Panc1 (cell line): ENCODE measurements at regions not wholly inside any gene's neighbourhood (a gene's known extent, or its start where the extent isn't known, plus 50 kb on each side); places are given as distances from the start of the nearest gene placed in this dataset.

Experiments used
- ATAC-seq: fragments of 200-7000 bp; cut with Tn5 transposase; 2 replicates; pipeline ENCODE4 v1.9.1; 2020; ENCODE audit warnings: mild to moderate bottlenecking, moderate library complexity
- BruUV-seq: library from RNA; stranded (reverse); fragments of 400-500 nt; replicated peaks from 2 replicates; lab custom pipeline; 2021; lab: Mats Ljungman, UMichigan
- CTCF ChIA-PET: fragments of 300-600 bp; sonication (Branson Sonifier 250); formaldehyde crosslinking; loops from one replicate; lab custom pipeline; 2022; ENCODE audit warnings: antibody characterized with exemption; lab: Charles Lee
- POLR2A ChIA-PET: fragments of 300-600 bp; sonication (Branson Sonifier 250); formaldehyde crosslinking; loops from one replicate; lab custom pipeline; 2022; ENCODE audit warnings: antibody characterized with exemption; lab: Charles Lee
- DNase-seq: peaks from one replicate; pipeline ENCODE4 v3.0.0-alpha.2; 2010; ENCODE audit warnings: low read depth, low spot score
- H3K27ac ChIP-seq: 2 replicates; pipeline ENCODE4 v1.5.1; 2011; ENCODE audit warnings: mild to moderate bottlenecking, low read length, inconsistent platforms
- H3K27me3 ChIP-seq: fragments of 200-500 bp; sonication (Bioruptor generic); 2 replicates; pipeline ENCODE4 v1.6.0; 2014; ENCODE audit warnings: low read length, inconsistent platforms; ENCODE audit not compliant: control insufficient read depth, insufficient read depth
- H3K36me3 ChIP-seq: fragments of 200-500 bp; sonication (Bioruptor generic); 2 replicates; pipeline ENCODE4 v1.5.1; 2014; ENCODE audit warnings: inconsistent platforms, mild to moderate bottlenecking, low read length, moderate library complexity; ENCODE audit not compliant: control insufficient read depth, insufficient read depth
- H3K4me1 ChIP-seq: 2 replicates; pipeline ENCODE4 v1.5.1; 2011; ENCODE audit warnings: inconsistent platforms, mild to moderate bottlenecking, low read length, moderate library complexity; ENCODE audit not compliant: control insufficient read depth, insufficient read depth
- H3K4me3 ChIP-seq, 2 experiments: 2 replicates each; pipeline ENCODE4 v1.5.1; 2011 to 2012; ENCODE audit warnings: low read depth in 2 of 2, low read length in 2 of 2, mild to moderate bottlenecking in 2 of 2, inconsistent platforms in 1 of 2, moderate library complexity in 1 of 2
- H3K9me3 ChIP-seq: fragments of 200-500 bp; sonication (Bioruptor generic); 2 replicates; pipeline ENCODE4 v1.5.1; 2014; ENCODE audit warnings: low read depth, mild to moderate bottlenecking, inconsistent platforms, low read length, moderate library complexity; ENCODE audit not compliant: control insufficient read depth, insufficient read depth
- CTCF ChIP-seq: fragments of 450-650 bp; IDR thresholded peaks from 2 replicates; pipeline ENCODE4 v1.5.1; 2017; ENCODE audit warnings: mild to moderate bottlenecking
- POLR2AphosphoS5 ChIP-seq: IDR thresholded peaks from 2 replicates; pipeline ENCODE4 v1.6.1; 2012; ENCODE audit warnings: mild to moderate bottlenecking, low read depth, low read length, moderate library complexity
- REST ChIP-seq, 2 experiments: IDR thresholded peaks; 2 replicates each; pipeline ENCODE4 v1.6.1; 2011 to 2012; ENCODE audit warnings: low read depth in 2 of 2, control low read depth in 1 of 2, low read length in 1 of 2, mild to moderate bottlenecking in 1 of 2, moderate library complexity in 1 of 2; ENCODE audit not compliant: insufficient read depth in 1 of 2
- SIN3A ChIP-seq: IDR thresholded peaks from 2 replicates; pipeline ENCODE4 v1.6.1; 2012; ENCODE audit warnings: low read depth, mild to moderate bottlenecking, low read length, moderate library complexity, borderline replicate concordance; ENCODE audit not compliant: insufficient read depth
- TCF7L2 ChIP-seq: IDR thresholded peaks from 2 replicates; pipeline ENCODE4 v1.6.1; 2011; ENCODE audit warnings: mild to moderate bottlenecking, low read depth, low read length, inconsistent platforms
- in situ Hi-C: cut with HindIII; loops from 2 replicates; pipeline ENCODE4 v1.10.0; 2016; ENCODE audit warnings: low sequenced_read_pairs, low pct_unique_long_range_greater_than_20kb
- intact Hi-C: fragments of 100-400 bp; cut with micrococcal nuclease; formaldehyde crosslinking; loops from one replicate; pipeline ENCODE4 v1.10.0; 2022; ENCODE audit not compliant: unreplicated experiment

- no peaks in the 10 kb centered on the region for H3K36me3 ChIP-seq
- in situ Hi-C loops = no loop called here
- no TSS peak for BruUV-seq
- ChIA-PET POLR2A (no interaction called here), CTCF (no interaction called here)
- H3K27ac ChIP-seq = no peak overlapping the region
- no peak overlapping the region for H3K4me3 ChIP-seq
- TF ChIP-seq REST (IDR thresholded peaks at IDR 0.05; ENCODE audit: insufficient read depth in 1 of 2, low read depth in 2 of 2, low read length in 1 of 2) (no peak), TCF7L2 (no peak), SIN3A (no peak), CTCF (no peak), POLR2AphosphoS5 (no peak)
- no peak for ATAC-seq
- intact Hi-C loops = no loop called here
- no peaks in the 10 kb centered on the region for H3K4me1 ChIP-seq
- no peaks in the 10 kb centered on the region for H3K9me3 ChIP-seq
- peaks cover 2% of the 10 kb centered on the region; the same call in 1 of the 2 replicates for H3K27me3 ChIP-seq
- DNase-seq = no peak
These were observed 236.6 kb upstream of the CCDC196 start for GRCh38 chr14:66249544-66249943.

GRCh38 chr14:66254038-66254437 lies 232.1 kb upstream of the CCDC196 start:
- BruUV-seq = no TSS peak
- POLR2A ChIA-PET = no interaction called here
- Histone ChIP-seq H3K27me3 (no peaks in the 10 kb centered on the region), H3K4me1 (no peaks in the 10 kb centered on the region), H3K4me3 (no peak overlapping the region), H3K36me3 (no peaks in the 10 kb centered on the region), H3K9me3 (no peaks in the 10 kb centered on the region), H3K27ac (no peak overlapping the region)
- no peak for TF ChIP-seq REST (IDR thresholded peaks at IDR 0.05; ENCODE audit: insufficient read depth in 1 of 2, low read depth in 2 of 2, low read length in 1 of 2)
- no peak for TF ChIP-seq SIN3A
- TF ChIP-seq POLR2AphosphoS5 = no peak
- no peak for TF ChIP-seq CTCF
- TF ChIP-seq TCF7L2 = no peak
- CTCF ChIA-PET = no interaction called here
- no peak for DNase-seq
- no peak for ATAC-seq
- in situ Hi-C loops (no loop called here), intact Hi-C loops (no loop called here)
